Endometrium (tissue), 2 donors: ENCODE measurements at regions not wholly inside any gene's neighbourhood (a gene's known extent, or its start where the extent isn't known, plus 50 kb on each side); places are given as distances from the start of the nearest gene placed in this dataset.
A peak's percentile ranks its signal among the peaks of the same experiment; 100 is the strongest.

Source experiments
- FAIRE-seq: peaks from 2 replicates; lab custom pipeline; 2012; peaks lifted over from hg19 to GRCh38; lab: Jason Lieb, UNC
- donor health status: control.
- donor health status: control.

DNA sequence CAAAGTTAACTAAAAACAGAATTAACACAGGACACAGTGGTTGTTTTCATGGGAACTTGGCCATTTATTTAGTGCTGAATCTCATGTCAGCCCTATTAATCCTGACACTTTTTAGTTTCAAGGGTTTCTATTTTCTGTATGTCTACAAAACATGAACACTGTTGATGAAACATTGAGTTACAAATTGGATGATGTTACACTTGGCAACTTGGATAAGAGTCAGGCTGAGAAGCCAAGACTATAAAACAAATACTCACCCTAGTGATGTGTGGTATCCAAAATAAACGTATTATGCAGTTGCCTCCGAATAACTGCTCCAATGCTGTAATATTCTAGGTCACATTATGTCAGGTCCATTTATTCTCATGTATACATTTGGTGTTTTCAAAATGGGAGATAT lies 349.6 kb downstream of the ZIC1 start:
- FAIRE-seq = peak; percentile 90

DNA sequence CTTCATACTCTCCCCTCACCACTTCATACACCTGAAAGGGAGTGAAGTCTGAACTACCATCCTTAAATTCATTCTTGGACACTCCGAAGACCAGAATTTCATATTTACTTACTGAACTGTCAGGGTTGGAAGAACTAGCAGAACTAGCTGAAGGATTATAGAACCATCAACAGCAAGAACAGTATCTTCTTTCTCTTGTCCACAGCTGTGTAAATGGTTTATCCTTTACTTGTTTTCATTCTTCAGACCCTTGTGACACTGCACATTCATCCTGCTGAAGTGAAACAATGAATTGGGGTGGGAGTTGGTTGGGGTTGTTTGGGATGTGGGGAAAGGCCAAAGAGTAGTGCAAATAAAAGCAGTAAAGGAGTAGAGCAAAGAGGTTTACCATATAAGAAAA lies 350.9 kb downstream of the ZIC1 start:
- no peak for FAIRE-seq

DNA sequence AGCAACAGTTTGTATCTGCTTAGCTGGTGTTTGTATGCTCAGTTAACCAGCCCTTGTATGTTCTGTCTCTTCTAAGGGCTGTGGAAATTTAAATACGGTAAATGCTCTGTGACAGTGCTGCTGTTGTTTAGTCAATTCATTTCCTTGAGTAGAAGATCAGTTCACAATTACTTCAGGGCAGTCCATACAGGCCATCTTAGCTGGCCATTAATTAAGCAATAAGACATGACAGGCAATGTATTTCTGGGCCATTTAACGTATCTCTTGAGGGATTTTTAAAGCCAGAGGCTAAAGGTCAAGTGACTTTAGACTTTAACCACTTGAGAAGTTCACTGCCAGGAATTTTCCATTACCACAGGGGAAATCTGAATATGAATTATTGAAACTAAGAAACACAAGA lies 351.8 kb downstream of the ZIC1 start:
- FAIRE-seq = no peak

DNA sequence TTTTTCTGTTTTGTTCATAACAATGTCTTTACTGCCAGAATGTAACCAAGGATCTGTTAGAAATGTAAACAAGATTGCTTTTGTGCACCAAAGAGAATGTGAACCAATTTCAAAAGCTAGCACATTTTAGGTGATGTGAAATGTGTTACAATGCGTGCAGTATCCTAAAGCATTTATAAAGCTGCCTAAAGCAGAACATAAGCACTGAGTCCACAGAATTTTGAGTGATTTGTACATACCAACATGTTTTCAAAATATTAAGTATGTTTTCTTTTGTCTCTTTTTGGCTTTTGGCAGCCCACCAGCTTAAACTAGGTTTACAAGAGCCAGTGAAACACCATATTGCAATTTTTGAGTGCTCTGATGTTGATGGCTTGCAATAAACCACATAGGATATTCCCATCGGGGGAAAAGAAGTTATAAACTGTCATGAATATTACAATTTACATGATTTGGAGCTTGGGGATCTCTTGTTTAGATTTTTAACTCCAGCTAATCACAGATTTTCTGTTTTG lies 364.0 kb downstream of the ZIC1 start:
- FAIRE-seq = peak; percentile 80

DNA sequence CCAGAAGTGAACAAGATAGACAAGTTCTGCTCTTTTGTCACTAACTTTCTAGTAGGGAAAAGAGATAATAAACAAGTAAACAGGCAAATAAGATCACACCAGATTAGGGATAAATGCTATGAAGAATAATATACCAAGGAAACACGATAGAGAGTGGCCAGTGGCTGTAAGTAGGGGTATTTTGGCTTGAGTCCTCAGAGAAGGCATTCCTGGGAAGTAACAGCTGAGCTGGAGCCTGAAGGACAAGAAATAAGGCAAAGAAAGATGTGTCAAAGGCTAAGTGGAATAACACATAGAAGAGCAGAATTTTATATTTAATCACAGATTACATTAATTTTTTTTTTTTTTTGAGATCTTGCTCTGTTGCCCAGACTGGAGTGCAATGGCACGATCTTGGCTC lies 366.2 kb downstream of the ZIC1 start:
- FAIRE-seq = no peak

DNA sequence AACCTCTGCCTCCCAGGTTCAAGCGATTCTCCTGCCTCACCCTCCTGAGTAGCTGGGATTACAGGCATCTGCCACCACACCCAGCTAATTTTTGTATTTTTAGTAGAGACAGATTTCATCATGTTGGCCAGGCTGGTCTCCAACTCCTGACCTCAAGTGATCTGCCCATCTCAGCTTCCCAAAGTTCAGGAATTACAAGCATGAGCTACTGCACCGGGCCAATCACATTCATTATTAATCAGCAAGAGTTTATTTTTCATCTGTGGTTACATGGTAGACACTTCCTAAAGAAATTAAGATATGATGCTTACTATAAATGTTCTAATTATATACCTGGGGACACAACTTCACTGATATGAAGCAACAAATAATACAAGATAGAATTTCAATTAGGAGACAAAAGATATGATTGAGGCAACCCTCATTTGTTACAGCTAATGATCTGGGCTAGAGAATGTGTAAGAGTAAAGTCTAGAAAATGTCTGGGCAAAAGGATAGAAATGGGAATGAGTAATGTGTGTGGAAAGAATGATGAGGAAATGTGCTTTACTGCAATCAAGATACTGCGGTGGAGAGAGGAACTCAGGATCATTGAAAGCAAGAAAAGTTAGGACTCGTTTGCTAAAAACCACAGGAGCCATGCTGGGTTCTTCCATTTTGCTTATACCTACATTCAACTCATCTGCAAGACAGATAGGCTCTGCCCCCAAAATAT lies 366.8 kb downstream of the ZIC1 start:
- no peak for FAIRE-seq

DNA sequence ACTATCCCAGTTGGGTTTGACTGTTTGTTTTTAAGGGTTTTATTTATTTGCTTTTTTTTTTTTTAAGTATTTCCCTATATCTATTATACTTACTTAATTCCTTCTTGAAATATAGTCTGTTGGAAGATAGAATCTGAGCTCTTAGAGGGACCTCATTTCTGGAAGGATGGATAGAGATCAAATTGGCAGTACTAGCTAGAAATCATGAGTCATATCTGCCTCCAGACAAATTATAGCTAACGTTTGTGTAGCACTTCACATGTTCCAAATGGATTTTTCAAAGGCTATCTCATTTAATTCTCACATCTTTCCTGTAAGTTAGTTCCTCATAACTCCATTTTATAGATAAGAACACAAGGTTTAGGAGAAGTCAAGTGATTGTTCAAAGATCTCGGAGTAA lies 384.7 kb downstream of the ZIC1 start:
- FAIRE-seq = no peak

DNA sequence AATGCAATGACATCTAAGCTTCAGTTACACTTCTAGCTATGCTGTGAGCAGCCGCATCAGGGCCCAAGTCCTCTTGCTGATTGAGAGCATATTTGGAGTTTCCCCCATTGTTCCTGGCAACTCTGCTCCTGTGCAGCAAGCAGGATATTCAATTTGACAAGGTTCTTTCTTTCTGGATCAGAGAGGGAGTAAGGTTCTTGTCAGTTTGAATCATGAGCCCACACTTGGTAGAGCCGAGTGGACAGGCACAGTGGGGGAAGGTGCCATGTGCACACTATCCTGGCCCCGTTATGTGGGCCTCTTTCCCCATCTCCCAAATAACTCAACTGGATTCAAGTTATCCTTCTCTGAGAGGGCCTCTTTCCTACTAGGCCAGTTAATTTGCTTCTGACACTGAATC lies 385.4 kb downstream of the ZIC1 start:
- no peak for FAIRE-seq

DNA sequence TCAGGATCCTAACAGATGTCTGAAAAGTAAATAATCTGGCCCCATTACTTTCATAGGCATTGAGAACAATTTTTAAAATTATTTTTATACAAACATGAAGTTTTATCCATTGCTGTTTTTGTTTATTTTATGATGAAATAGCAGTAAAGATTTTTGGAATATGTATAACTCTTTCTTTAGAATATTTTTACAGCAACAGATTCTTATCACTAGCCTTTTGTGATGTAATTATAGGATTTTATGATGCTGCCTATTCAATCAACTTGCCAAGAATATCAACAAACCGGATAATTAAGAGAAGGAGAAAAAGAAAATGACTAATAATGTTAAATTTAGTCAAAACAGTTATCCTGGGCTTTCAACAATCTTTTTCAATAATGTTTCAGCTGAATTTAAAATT lies 386.3 kb downstream of the ZIC1 start:
- no peak for FAIRE-seq

DNA sequence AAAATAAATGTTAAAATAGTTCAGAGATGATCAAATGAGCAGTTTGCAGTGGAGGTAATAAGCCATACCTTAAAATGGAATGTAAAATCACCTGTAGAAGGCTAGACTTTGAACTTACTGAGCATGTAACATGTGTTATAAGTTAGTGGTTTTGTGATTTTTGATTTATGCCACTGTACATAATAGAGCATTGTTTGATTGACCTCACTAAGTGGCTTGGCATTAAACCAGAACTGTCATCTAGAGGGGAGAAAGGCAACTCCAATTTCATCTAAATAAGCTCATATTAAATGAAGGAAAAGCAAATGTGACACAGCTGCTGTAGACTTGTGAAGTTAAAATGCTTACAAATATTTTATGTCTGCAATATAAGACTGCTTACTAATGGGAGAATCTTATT lies 387.9 kb downstream of the ZIC1 start:
- no peak for FAIRE-seq

DNA sequence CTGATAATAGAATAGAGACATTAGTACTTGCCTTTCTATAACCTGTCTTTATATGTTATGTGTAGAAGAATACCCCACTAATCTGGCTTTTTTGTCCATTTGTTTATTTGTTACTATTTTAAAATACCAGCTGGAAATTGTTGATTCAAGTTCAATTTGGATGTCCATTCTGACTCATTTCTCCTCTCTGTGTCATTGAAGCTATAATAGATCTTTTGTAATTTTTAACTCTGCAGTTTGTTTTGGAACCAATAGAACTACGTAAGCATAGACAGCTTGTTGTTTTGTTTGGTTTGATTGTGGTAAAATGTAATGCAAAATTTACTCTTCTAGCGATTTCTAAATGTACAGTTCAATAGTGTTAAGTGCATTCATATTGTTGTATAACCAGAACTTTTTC lies 390.4 kb downstream of the ZIC1 start:
- no peak for FAIRE-seq

DNA sequence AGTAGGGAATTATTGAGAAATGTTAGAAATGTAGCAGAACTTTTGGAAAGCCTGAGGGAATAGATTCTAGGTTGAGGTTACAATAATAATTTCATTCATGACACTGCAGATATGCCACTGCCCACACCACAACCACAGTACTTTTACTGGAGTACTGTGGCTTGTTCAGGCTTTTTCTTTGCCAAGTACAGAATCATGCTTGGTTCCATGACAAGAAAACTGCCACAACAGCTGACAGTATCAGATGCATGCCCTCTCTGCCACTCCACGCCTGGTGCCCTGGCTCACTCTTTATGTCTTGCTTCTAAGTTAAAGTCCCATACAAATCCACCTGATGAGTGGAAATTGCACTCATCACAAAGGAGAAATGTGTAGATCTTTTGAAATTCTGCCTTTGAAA lies 398.6 kb downstream of the ZIC1 start:
- no peak for FAIRE-seq

DNA sequence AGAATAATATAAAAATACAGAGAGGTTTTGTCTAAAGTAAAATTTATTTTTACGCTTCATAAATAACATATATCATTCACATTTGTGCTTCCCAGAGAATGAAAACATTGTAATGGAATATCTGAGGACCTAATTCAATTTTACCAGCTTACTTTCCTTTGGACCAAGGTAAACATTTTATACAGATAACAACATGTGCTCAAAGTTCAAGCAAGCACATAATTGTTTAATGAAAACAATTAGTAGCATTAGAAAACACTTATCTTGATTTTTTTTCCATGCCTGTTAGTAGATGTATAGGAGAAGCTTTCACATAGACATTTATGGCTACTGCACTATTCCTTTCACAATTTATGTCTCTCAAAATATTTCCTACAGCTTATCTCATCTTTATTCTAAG lies 400.0 kb downstream of the ZIC1 start:
- FAIRE-seq = no peak

DNA sequence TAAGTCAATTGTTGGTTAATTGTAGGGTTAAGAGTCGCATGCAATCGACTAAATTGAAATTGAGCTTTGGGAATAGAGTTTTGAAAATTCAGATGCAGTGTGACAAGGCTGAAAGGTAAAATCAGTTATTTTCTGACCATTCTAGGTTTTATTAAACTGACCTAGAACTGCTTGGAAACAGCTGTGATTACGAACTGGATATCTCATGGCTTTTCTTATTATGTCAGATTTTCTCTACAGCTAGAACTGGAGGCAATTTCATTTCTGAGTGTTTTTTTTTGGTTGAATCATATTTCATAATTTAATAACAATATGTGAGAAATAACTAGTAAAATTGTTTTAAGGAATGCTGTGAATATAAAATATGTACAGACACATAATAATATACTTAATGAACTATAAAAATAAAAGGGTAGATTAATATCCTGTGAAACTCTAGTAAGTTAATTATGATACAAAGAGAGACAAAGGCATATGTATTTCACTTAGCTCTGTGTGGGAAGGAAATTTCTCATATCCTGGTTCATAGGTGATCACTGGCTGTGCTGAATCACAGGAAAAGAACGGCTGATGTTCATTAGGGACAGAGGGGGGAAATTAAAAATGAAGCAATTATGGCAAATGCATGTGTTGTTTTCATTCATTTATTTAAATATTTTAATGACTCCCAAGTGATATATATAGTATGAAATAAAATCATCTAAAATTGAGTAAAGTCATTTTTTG lies 403.2 kb downstream of the ZIC1 start:
- no peak for FAIRE-seq

DNA sequence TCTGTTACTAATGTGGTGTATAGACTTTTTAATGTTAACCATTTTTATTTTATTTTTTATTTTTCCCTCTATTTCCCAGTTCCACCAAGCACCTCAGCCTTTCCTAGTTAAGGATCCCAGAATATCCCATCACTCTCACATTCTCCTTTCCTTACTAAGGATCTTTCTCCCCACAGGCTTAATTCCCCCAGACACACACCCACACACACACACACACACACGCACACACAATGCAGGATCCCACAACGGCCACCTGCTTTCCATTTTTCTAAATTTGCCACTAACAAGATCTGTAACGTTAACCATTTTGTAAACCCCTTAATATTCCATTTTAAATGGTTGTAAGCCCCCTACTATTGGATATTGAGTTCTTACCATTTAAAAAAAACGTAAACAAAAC lies 404.1 kb downstream of the ZIC1 start:
- FAIRE-seq = no peak

DNA sequence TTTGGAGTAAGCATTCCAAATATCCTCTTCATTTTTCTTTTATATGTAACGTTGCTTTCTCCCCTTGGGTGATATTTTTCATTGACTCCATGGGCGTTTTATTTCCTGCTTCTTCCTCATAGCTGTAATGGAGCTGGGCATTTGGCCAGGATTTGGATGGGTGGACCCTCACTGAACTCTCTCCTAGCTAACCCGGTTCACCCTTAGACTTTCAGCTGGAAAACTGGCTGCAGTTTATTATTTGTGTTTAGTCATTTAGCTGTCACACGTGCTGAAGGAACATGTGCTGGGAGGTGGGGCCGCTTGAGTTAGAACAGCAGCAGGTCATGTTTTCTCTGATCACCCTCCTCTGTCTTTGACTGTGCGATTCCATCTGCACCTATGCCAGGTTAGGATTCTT lies 407.6 kb downstream of the ZIC1 start:
- FAIRE-seq = peak; percentile 81

DNA sequence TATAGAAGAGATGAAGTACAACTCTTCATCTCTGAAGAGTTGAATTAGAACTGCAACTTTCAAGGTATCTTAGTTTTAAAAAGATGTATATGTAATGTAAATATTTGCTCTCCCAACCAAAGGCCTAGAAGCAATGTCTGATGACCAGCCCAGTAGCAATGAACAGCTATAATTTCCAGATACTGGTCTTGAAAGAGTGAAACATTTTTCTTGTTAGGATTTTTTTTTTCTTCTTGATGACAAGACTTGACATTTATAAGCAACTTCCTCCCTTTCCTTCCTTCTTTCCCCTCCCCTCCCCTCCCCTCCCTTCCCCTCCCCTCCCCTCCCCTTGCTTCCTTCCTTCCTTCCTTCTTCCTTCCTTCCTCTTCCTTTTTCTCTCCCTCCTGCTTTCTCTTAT lies 423.4 kb downstream of the ZIC1 start:
- no peak for FAIRE-seq

DNA sequence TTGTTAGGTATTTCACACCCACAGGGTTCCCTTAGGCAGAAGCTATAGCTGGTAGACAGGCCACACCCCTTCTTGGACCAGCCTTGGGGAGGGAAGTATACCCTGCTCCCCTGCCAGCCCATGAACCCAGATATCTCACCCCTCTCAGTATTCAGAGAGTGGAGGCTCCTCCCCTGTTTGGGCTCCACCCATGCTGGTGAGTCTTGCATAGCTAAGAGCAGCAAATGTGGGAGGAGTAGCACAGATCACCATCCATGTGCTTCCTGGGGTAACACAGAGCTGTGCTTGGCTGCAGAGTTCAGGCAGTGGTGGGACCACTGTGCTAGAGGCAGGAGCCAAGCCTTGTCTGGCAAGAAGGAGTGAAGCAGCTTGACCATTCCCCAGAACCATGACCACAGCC lies 427.2 kb downstream of the ZIC1 start:
- no peak for FAIRE-seq

DNA sequence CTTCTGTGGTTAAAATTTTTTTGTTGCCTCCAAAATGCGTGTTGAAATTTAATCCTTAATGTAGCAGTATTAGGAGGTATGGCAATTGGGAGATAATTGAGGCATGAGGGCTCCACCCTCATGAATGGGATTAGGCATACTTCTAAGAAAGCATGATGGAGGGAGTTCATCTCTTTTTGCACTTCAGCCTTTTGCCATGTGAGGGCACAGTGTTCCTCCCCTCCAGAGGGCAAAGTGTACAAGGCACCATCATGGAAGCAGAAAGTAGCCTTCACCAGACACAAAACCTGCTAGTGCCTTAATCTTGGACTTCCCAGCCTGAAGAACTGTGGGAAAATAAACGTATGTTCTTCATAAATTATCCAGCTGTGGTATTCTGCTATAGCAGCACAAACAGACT lies 429.5 kb downstream of the ZIC1 start:
- no peak for FAIRE-seq

DNA sequence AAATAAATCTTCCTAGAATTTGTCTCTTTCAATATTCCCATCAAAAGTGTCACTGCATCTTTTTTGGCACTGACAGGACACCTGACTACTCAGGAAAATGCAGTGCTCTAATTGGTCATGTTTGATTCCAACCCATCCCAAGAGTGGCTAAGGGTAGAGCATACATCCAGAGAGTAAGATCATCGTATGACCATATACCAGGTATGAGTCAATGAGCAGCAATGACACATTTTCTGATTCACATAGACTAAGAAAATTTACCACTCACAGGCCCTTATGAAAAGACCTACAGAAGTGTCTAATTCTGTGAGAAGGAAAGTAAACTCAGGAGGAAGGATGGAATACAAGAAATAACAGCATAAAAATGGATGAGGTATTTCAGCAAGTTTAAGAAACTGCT lies 434.2 kb downstream of the ZIC1 start:
- FAIRE-seq = no peak

DNA sequence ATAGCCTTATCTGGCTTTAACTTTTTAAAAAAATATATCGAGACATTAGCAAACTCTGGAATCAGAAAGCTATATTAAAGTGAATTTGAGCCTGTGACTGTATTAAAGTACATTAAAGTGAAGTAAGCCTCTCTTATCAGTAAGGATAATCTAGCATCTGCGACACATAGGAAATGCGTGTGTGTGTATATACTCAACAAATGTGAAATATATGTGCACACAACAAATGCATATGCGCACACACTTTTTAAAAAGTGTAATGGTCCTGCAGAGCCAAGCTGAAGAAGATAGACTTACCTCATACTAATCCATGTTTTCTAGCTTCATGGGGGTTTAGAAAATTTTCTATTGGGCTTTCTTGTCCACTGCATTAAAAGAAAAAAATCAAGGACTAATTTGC lies 437.1 kb downstream of the ZIC1 start:
- FAIRE-seq = no peak

DNA sequence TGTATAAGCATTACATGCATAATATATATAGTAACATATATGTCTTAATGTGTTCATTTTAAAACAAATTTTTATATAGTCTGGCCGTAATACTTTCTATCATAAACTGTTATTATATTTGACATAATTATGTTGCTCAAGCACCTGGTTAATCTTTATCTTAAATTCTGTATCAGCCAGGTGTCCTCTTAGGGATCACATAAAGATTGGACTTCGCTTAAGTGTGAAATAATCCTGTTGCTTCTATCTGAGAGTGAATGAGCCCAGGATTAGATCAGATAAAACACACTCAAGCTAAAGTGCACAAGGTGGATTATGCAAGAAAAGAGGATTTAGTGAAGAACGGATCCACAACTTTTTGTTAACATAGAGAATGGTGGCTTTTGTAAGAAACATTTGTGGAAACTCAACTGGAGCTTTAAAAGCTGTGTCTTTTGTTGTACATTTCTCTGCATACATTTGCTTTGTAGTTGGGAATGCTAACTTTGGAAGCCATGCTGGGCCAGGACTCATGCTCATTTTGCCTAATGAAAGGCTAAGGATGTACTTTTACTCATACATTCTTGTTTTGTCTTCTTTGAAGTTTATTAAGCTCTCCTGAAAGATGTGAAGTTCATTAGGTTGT lies 437.8 kb downstream of the ZIC1 start:
- FAIRE-seq = no peak

DNA sequence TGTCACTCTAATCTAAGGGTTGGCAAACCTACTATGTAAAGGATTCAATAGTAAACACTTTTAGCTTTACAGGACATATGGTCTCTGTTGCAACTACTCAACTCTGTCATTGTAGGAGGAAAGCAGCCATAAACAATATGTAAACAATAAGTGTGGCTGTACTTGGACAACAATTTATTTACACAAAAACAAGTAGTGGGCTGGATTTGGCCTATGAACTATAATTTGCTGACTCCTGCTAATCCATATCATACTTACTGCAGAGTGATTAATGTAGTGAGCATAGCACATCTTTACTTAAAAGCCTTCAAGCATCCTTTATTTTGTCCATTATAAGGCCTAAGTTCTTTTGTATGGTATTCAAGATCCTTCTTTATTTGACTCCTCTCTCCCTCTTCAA lies 441.9 kb downstream of the ZIC1 start:
- FAIRE-seq = peak; percentile 88

DNA sequence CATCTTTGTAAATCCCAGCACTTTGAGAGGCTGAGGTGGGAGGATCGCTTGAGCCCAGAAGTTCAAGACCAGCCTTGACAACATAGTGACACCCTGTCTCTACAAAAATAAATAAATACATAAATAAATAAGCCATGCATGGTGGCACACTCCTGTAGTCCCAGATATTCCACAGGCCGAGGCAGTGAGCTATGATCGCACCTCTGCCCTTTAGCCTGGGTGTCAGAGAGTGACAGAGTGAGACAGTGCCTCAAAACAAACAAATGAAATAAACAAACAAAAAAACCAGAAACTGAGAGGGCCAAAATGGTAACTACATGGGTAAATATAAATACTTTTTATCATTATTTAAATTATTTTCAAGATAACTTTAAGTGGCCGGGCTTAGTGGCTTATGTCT lies 445.4 kb downstream of the ZIC1 start:
- no peak for FAIRE-seq
